HCT116 (cell line): ENCODE measurements at regions not wholly inside any gene's neighbourhood (a gene's known extent, or its start where the extent isn't known, plus 50 kb on each side); places are given as distances from the start of the nearest gene placed in this dataset.
"Not testable (repeated sequence)": the region's sequence is repeated elsewhere in the genome, so short reads cannot be mapped to it uniquely, and the experiment has no call there.

Experiments used
- ATAC-seq: fragments of 200-7000 bp; cut with Tn5 transposase; 2 replicates; pipeline ENCODE4 v1.9.1; 2020; ENCODE audit warnings: mild to moderate bottlenecking, moderate library complexity
- BruUV-seq: library from RNA; stranded (reverse); fragments of 400-500 nt; replicated peaks from 2 replicates; lab custom pipeline; 2021; lab: Mats Ljungman, UMichigan
- CTCF ChIA-PET: fragments of 300-600 bp; sonication (Branson Sonifier 250); formaldehyde crosslinking; loops from one replicate; lab custom pipeline; 2021; ENCODE audit warnings: antibody characterized with exemption; lab: Charles Lee
- POLR2A ChIA-PET: fragments of 300-600, 350-600 bp; sonication (Branson Sonifier 250); formaldehyde crosslinking; loops from one replicate; lab custom pipeline; 2021; ENCODE audit warnings: antibody characterized with exemption; lab: Charles Lee
- RAD21 ChIA-PET, 2 experiments: fragments of 300-600 bp; sonication (Branson Sonifier 250); formaldehyde crosslinking; loops; one replicate each; lab custom pipeline; 2023; ENCODE audit warnings: low total read pairs in 2 of 2; ENCODE audit not compliant: uncharacterized antibody in 2 of 2, unreplicated experiment in 2 of 2, low non-redundant PET in 1 of 2; lab: Charles Lee
- DNase-seq: peaks from one replicate; pipeline ENCODE4 v3.0.0-alpha.2; 2010; ENCODE audit warnings: low read depth, low spot score
- H2AFZ ChIP-seq: fragments of 200-600 bp; shearing (Covaris generic), sonication (generic); 2 replicates; pipeline ENCODE4 v1.6.1; 2017; ENCODE audit warnings: low read depth, mixed run types, mixed read lengths, antibody characterized with exemption, low read length; ENCODE audit not compliant: poor library complexity, severe bottlenecking
- H3K27ac ChIP-seq: 2 replicates; pipeline ENCODE4 v1.5.1; 2012; ENCODE audit warnings: low read depth, low read length
- H3K27me3 ChIP-seq: fragments of 200-600 bp; sonication (generic); 2 replicates; pipeline ENCODE4 v1.6.1; 2016; ENCODE audit warnings: mixed run types, low read length, mixed read lengths; ENCODE audit not compliant: insufficient read depth
- H3K36me3 ChIP-seq, 2 experiments: fragments of 200-500 bp in 1 of 2; fragments of 200-600 bp in 1 of 2; sonication (Bioruptor generic) in 1 of 2; sonication (generic) in 1 of 2; 2 replicates each; pipeline versions ENCODE4 v1.5.1 to v1.6.1; 2014 to 2016; ENCODE audit warnings: low read length in 2 of 2, inconsistent platforms in 1 of 2, mixed read lengths in 1 of 2, mixed run types in 1 of 2; ENCODE audit not compliant: insufficient read depth in 2 of 2, control insufficient read depth in 1 of 2
- H3K4me1 ChIP-seq, 2 experiments: fragments of 200-600 bp in 1 of 2; sonication (generic) in 1 of 2; 2 replicates each; pipeline versions ENCODE4 v1.5.1 to v1.6.1; 2012 to 2017; ENCODE audit warnings: low read length in 2 of 2, inconsistent platforms in 1 of 2, mild to moderate bottlenecking in 1 of 2, mixed read lengths in 1 of 2, mixed run types in 1 of 2, moderate library complexity in 1 of 2; ENCODE audit not compliant: insufficient read depth in 2 of 2, control insufficient read depth in 1 of 2
- H3K4me2 ChIP-seq: fragments of 200-600 bp; sonication (generic); 2 replicates; pipeline ENCODE4 v1.6.1; 2017; ENCODE audit warnings: mixed run types, low read length, mixed read lengths
- H3K4me3 ChIP-seq, 2 experiments: fragments of 200-600 bp in 1 of 2; sonication (generic) in 1 of 2; replicated peaks in 1 of 2; 2 replicates each; pipeline ENCODE4 v1.5.1; 2011 to 2016; ENCODE audit warnings: low read length in 2 of 2, control low read depth in 1 of 2, low read depth in 1 of 2, mild to moderate bottlenecking in 1 of 2, mixed read lengths in 1 of 2, mixed run types in 1 of 2
- H3K79me2 ChIP-seq: fragments of 200-600 bp; sonication (generic); 2 replicates; pipeline ENCODE4 v1.6.1; 2017; ENCODE audit warnings: mild to moderate bottlenecking, mixed run types, low read length, moderate library complexity, mixed read lengths; ENCODE audit not compliant: insufficient read depth
- H3K9ac ChIP-seq: fragments of 200-600 bp; sonication (generic); 2 replicates; pipeline ENCODE4 v1.6.1; 2016; ENCODE audit warnings: low read length, mixed read lengths
- H3K9me2 ChIP-seq: fragments of 200-600 bp; sonication (generic), shearing (Covaris generic); 2 replicates; pipeline ENCODE4 v1.6.1; 2017; ENCODE audit warnings: mixed run types, mild to moderate bottlenecking, moderate library complexity; ENCODE audit not compliant: insufficient read depth
- H3K9me3 ChIP-seq, 2 experiments: fragments of 200-500 bp in 1 of 2; fragments of 200-600 bp in 1 of 2; sonication (Bioruptor generic) in 1 of 2; sonication (generic) in 1 of 2; 2 replicates each; pipeline ENCODE4 v1.6.1; 2014 to 2017; ENCODE audit warnings: low read length in 2 of 2, mixed read lengths in 2 of 2, inconsistent platforms in 1 of 2, low read depth in 1 of 2, mild to moderate bottlenecking in 1 of 2, mixed run types in 1 of 2, moderate library complexity in 1 of 2; ENCODE audit not compliant: control insufficient read depth in 1 of 2, insufficient read depth in 1 of 2
- H4K20me1 ChIP-seq: fragments of 200-600 bp; sonication (generic), shearing (Covaris generic); 2 replicates; pipeline ENCODE4 v1.6.1; 2017; ENCODE audit warnings: mixed run types, mild to moderate bottlenecking, moderate library complexity; ENCODE audit not compliant: insufficient read depth
- intact Hi-C: fragments of 100-400 bp; cut with micrococcal nuclease; formaldehyde crosslinking; loops from 2 replicates; pipeline ENCODE4 v1.10.0; 2022

DNA sequence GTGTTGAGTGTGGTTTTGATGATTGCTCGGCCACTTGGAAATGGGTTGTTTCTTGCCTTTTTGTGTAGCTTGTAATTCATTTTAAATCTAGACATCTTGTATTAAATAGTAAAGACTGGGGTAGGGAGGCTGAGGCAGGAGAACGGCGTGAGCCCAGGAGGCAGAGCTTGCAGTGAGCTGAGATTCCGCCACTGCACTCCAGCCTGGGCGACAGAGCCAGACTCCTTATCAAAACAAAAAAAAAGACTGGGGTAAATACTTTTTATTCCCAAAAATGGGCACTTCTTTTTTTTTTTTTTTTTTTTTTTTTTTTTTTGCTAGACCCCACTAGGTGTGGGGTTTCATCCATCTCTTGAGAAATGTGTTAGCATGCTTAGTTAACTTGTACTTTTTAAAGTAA is 258.8 kb upstream of the FAM240B start:
- H3K27me3 ChIP-seq, POLR2A ChIA-PET, H3K4me1 ChIP-seq, ATAC-seq, intact Hi-C loops, H3K9me2 ChIP-seq, CTCF ChIA-PET, H3K27ac ChIP-seq, H3K4me2 ChIP-seq, H3K4me3 ChIP-seq, BruUV-seq, H3K36me3 ChIP-seq, H4K20me1 ChIP-seq, H3K79me2 ChIP-seq, DNase-seq, H3K9ac ChIP-seq, RAD21 ChIA-PET, H3K9me3 ChIP-seq, H2AFZ ChIP-seq: not testable (repeated sequence)

DNA sequence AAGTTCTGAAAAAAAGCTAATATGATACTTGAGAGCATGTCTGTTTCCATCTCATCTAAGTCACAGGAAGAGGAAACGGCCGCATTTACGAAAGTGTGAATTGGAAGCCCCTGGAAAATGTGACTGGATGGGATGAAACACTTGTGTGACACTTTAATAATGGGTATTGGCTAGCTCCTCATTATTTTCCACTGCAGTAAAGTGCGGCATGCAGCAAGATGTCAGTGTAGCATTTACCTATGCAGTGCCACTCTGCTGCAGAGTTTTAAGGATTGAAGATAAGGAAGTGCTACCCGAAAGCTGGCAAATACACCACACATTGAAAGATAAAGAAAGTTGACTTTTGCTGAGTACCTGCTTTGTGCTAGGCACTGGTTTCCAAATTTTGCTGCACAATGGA is 249.5 kb upstream of the FAM240B start:
- H3K27me3 ChIP-seq, H3K9me3 ChIP-seq, H3K9ac ChIP-seq, BruUV-seq, POLR2A ChIA-PET, DNase-seq, H3K36me3 ChIP-seq, CTCF ChIA-PET, intact Hi-C loops, H3K4me3 ChIP-seq, H3K4me1 ChIP-seq, ATAC-seq, H4K20me1 ChIP-seq, H3K79me2 ChIP-seq, RAD21 ChIA-PET, H3K27ac ChIP-seq, H3K9me2 ChIP-seq, H3K4me2 ChIP-seq, H2AFZ ChIP-seq: not testable (repeated sequence)

DNA sequence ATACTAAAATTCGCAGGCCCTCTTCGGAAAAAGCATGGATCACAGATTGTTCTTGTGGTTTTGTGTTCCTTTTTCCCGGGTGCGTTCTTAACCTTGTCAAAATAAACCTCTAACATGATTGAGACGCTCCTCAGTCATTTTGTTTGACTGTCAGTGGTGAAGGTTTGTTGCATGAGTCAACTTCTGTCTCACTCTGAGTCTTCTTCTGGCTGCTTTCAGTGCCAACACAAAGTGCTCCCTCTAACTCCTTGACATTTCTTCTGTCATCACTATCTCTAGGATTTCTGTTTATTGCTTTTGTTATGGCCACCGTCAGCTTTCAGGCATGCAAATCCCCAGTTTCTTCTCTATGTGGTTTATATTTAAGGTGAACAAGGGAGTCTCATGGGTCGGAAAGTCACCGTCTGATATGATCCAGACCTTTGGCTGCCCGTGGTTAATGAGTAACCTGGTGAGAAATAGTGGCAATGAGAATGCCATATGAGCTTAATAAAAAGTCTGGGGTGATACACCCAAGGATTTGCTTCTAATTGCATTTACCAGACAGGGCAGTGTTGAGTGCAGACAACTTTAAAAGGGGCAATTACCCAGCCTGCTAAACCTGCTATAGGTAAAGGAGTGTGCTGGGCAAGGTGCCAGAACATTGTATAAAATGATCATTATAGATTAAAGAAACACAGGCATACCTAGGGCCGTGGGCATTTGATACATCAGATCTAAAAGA is 248.9 kb upstream of the FAM240B start:
- BruUV-seq, H3K79me2 ChIP-seq, CTCF ChIA-PET, H3K36me3 ChIP-seq, H4K20me1 ChIP-seq, H3K9me3 ChIP-seq, H2AFZ ChIP-seq, POLR2A ChIA-PET, H3K4me1 ChIP-seq, H3K27ac ChIP-seq, DNase-seq, RAD21 ChIA-PET, intact Hi-C loops, H3K4me2 ChIP-seq, H3K4me3 ChIP-seq, H3K9me2 ChIP-seq, H3K27me3 ChIP-seq, H3K9ac ChIP-seq: not testable (repeated sequence)
- ATAC-seq: peak; percentile 81

DNA sequence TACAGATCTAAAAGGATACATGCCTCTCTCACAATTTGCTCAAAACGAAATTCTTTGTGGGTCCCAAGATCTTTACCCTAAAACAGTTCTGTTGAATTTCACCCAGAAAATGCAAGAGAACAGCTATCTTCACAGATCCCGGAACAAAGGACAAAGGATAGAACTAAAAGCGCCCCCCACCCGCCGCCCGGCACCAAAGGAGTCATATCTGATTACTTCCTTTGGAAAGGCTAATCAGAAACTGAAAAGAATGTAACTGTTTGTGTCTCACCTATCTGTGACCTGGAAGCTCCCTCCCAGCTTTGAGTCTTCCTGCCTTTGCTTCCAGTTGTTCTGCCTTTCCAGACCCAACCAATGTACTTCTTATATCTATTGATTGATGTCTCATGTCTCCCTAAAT is 247.9 kb upstream of the FAM240B start:
- H3K79me2 ChIP-seq, H3K27me3 ChIP-seq, H3K4me2 ChIP-seq, POLR2A ChIA-PET, BruUV-seq, H3K9ac ChIP-seq, H3K27ac ChIP-seq, ATAC-seq, H3K4me3 ChIP-seq, RAD21 ChIA-PET, DNase-seq, intact Hi-C loops, H3K9me2 ChIP-seq, H3K9me3 ChIP-seq, H3K4me1 ChIP-seq, H3K36me3 ChIP-seq, CTCF ChIA-PET, H4K20me1 ChIP-seq, H2AFZ ChIP-seq: not testable (repeated sequence)
